Endothelial cell of umbilical vein (primary cell): ENCODE measurements at regions not wholly inside any gene's neighbourhood (a gene's known extent, or its start where the extent isn't known, plus 50 kb on each side); places are given as distances from the start of the nearest gene placed in this dataset.

Experiments
- BruUV-seq: library from RNA; stranded (reverse); fragments of 400-500 nt; replicated peaks from 2 replicates; lab custom pipeline; 2021; lab: Mats Ljungman, UMichigan
- CTCF ChIA-PET: fragments of 300-600, 350-600 bp; sonication (Branson Sonifier 250); formaldehyde crosslinking; loops from one replicate; lab custom pipeline; 2021; ENCODE audit warnings: antibody characterized with exemption, inconsistent platforms; lab: Charles Lee
- POLR2A ChIA-PET: fragments of 300-600, 350-600 bp; sonication (Branson Sonifier 250); formaldehyde crosslinking; loops from one replicate; lab custom pipeline; 2021; ENCODE audit warnings: antibody characterized with exemption, inconsistent platforms; lab: Charles Lee
- DNase-seq: peaks from one replicate; pipeline ENCODE4 v3.0.0-alpha.2; 2011; ENCODE audit warnings: low read depth, low spot score
- FAIRE-seq: peaks from 2 replicates; lab custom pipeline; 2011; peaks lifted over from hg19 to GRCh38; lab: Jason Lieb, UNC
- H2AFZ ChIP-seq: 2 replicates; pipeline ENCODE4 v1.6.0; 2012; ENCODE audit warnings: low read depth, low read length, control low read depth, inconsistent platforms
- H3K27ac ChIP-seq: 2 replicates; pipeline ENCODE4 v1.5.1; 2011; ENCODE audit warnings: low read depth, mild to moderate bottlenecking, control low read depth, low read length, moderate library complexity; ENCODE audit not compliant: insufficient read depth
- H3K27me3 ChIP-seq, 2 experiments: 2 replicates each; pipeline versions ENCODE4 v1.6.0 to v1.6.1; 2011; ENCODE audit warnings: low read length in 2 of 2, mixed read lengths in 1 of 2; ENCODE audit not compliant: control insufficient read depth in 2 of 2, insufficient read depth in 2 of 2
- H3K36me3 ChIP-seq, 2 experiments: 2 replicates in 1 of 2; 3 replicates in 1 of 2; pipeline ENCODE4 v1.5.1; 2011; ENCODE audit warnings: low read length in 2 of 2, mild to moderate bottlenecking in 1 of 2, moderate library complexity in 1 of 2; ENCODE audit not compliant: control insufficient read depth in 2 of 2, insufficient read depth in 2 of 2; ENCODE audit errors: extremely low read depth in 1 of 2
- H3K4me1 ChIP-seq: 3 replicates; pipeline ENCODE4 v1.5.1; 2011; ENCODE audit warnings: mild to moderate bottlenecking, low read length; ENCODE audit not compliant: control insufficient read depth, insufficient read depth; ENCODE audit errors: extremely low read depth
- H3K4me2 ChIP-seq: 2 replicates; pipeline ENCODE4 v1.6.1; 2011; ENCODE audit warnings: low read length, control low read depth, mixed read lengths; ENCODE audit not compliant: insufficient read depth
- H3K4me3 ChIP-seq, 3 experiments: fragments of 200-600 bp in 1 of 3; sonication (generic), shearing (Covaris generic) in 1 of 3; replicated peaks in 1 of 3; 2 replicates each; pipeline ENCODE4 v1.5.1; 2011 to 2016; ENCODE audit warnings: control low read depth in 3 of 3, low read length in 3 of 3, mild to moderate bottlenecking in 2 of 3, inconsistent platforms in 1 of 3, low read depth in 1 of 3, moderate library complexity in 1 of 3; ENCODE audit not compliant: insufficient read depth in 1 of 3
- H3K79me2 ChIP-seq: 2 replicates; pipeline ENCODE4 v1.6.0; 2012; ENCODE audit warnings: low read length, inconsistent platforms; ENCODE audit not compliant: control insufficient read depth, insufficient read depth
- H3K9ac ChIP-seq: replicated peaks from 2 replicates; pipeline ENCODE3; 2011; ENCODE audit warnings: low read length, control low read depth; ENCODE audit not compliant: insufficient read depth; ENCODE audit errors: extremely low read depth
- H3K9me1 ChIP-seq: replicated peaks from 3 replicates; pipeline ENCODE4 v1.6.0; 2011; ENCODE audit warnings: mild to moderate bottlenecking, low read length; ENCODE audit not compliant: control insufficient read depth, insufficient read depth; ENCODE audit errors: extremely low read depth
- H3K9me3 ChIP-seq: replicated peaks from 2 replicates; pipeline ENCODE4 v1.5.1; 2012; ENCODE audit warnings: low read length, inconsistent platforms; ENCODE audit not compliant: control insufficient read depth, insufficient read depth
- H4K20me1 ChIP-seq: replicated peaks from 2 replicates; pipeline ENCODE3; 2011; ENCODE audit warnings: mild to moderate bottlenecking, low read length; ENCODE audit not compliant: control insufficient read depth, insufficient read depth; ENCODE audit errors: extremely low read depth
- CTCF ChIP-seq, 2 donors: IDR thresholded peaks; 1 replicate in 1 of 2; 2 replicates in 1 of 2; pipeline ENCODE4 v1.5.1; 2011; ENCODE audit warnings: low read length in 2 of 2, mild to moderate bottlenecking in 2 of 2, moderate library complexity in 2 of 2, control low read depth in 1 of 2, inconsistent platforms in 1 of 2, low read depth in 1 of 2; ENCODE audit not compliant: insufficient read depth in 1 of 2; ENCODE audit errors: extremely low read depth in 1 of 2
- EZH2 ChIP-seq: IDR thresholded peaks from 2 replicates; pipeline ENCODE4 v1.6.1; 2012; ENCODE audit warnings: borderline replicate concordance, low read depth, mild to moderate bottlenecking, moderate library complexity, low read length, inconsistent platforms; ENCODE audit not compliant: severe bottlenecking
- FOS ChIP-seq: IDR thresholded peaks from 2 replicates; pipeline ENCODE4 v1.6.1; 2011; ENCODE audit warnings: mild to moderate bottlenecking, low read length, moderate library complexity, borderline replicate concordance; ENCODE audit not compliant: insufficient read depth
- GATA2 ChIP-seq: IDR thresholded peaks from 2 replicates; pipeline ENCODE4 v1.7.0; 2011; ENCODE audit warnings: low read depth, mild to moderate bottlenecking, moderate library complexity, mixed read lengths, low read length; ENCODE audit not compliant: insufficient read length, insufficient read depth
- JUN ChIP-seq: IDR thresholded peaks from 2 replicates; pipeline ENCODE4 v1.6.1; 2011; ENCODE audit warnings: borderline replicate concordance, low read depth; ENCODE audit not compliant: insufficient read length, insufficient read depth
- MAX ChIP-seq: IDR thresholded peaks from 2 replicates; pipeline ENCODE4 v1.6.1; 2011; ENCODE audit not compliant: insufficient read depth, insufficient read length
- MYC ChIP-seq: IDR thresholded peaks from one replicate; pipeline ENCODE4 v1.6.1; 2011; ENCODE audit warnings: mild to moderate bottlenecking, low read depth, low read length
- POLR2A ChIP-seq: IDR thresholded peaks from 2 replicates; pipeline ENCODE4 v1.6.1; 2012; ENCODE audit warnings: low read depth, mild to moderate bottlenecking, control low read depth, low read length
- POLR2AphosphoS5 ChIP-seq: IDR thresholded peaks from 2 replicates; pipeline ENCODE4 v1.6.1; 2012; ENCODE audit warnings: low read depth, mild to moderate bottlenecking, control low read depth, low read length, moderate library complexity; ENCODE audit not compliant: insufficient read depth
- dilution Hi-C: fragments of 300-500 bp; cut with MboI; formaldehyde crosslinking; loops from one replicate; pipeline ENCODE4 v1.15.0; 2019; ENCODE audit warnings: low sequenced_read_pairs; ENCODE audit not compliant: extremely low pct_ligation_motif_present
- intact Hi-C: fragments of 100-400 bp; cut with micrococcal nuclease; formaldehyde crosslinking; loops from one replicate; pipeline ENCODE4 v1.10.0; 2022

- no peaks in the 10 kb centered on the region for H3K79me2 ChIP-seq
- dilution Hi-C loops, result no loop called here
- no peak overlapping the region for H3K27ac ChIP-seq
- H3K27me3 ChIP-seq, result no peaks in the 10 kb centered on the region
- no peaks in the 10 kb centered on the region for H3K36me3 ChIP-seq
- TF ChIP-seq FOS, result no peak
- no peak for TF ChIP-seq POLR2AphosphoS5
- no peak for TF ChIP-seq GATA2
- TF ChIP-seq MYC, result no peak
- TF ChIP-seq EZH2, result no peak
- no peak for TF ChIP-seq MAX
- no peak for TF ChIP-seq POLR2A
- TF ChIP-seq CTCF (IDR thresholded peaks at IDR 0.05; ENCODE audit: extremely low read depth in 1 of 2, insufficient read depth in 1 of 2, low read depth in 1 of 2, low read length in 2 of 2), result no peak
- TF ChIP-seq JUN, result no peak
- no peaks in the 10 kb centered on the region for H3K9me1 ChIP-seq
- no peak overlapping the region for H3K4me2 ChIP-seq
- no peak for FAIRE-seq
- no TSS peak for BruUV-seq
- peak; percentile 36 for DNase-seq
- intact Hi-C loops, result no loop called here
- H4K20me1 ChIP-seq, result no peaks in the 10 kb centered on the region
- no peak overlapping the region for H2AFZ ChIP-seq
- CTCF ChIA-PET, result no interaction called here
- H3K4me1 ChIP-seq, result no peaks in the 10 kb centered on the region
- H3K9ac ChIP-seq, result no peak overlapping the region
- no peak overlapping the region for H3K4me3 ChIP-seq
- no peaks in the 10 kb centered on the region for H3K9me3 ChIP-seq
- POLR2A ChIA-PET, result no interaction called here
Observed at GRCh38 chr15:35603301-35603700, 57.3 kb upstream of the DPH6 start.
